Neuronal stem cell (in vitro differentiated cells): ENCODE measurements at regions not wholly inside any gene's neighbourhood (a gene's known extent, or its start where the extent isn't known, plus 50 kb on each side); places are given as distances from the start of the nearest gene placed in this dataset.

ENCODE experiments used
- DNase-seq: peaks from one replicate; pipeline ENCODE4 v3.0.0-alpha.2; 2013; ENCODE audit warnings: low spot score
- H2AFZ ChIP-seq: one replicate; pipeline ENCODE4 v1.6.1; 2013; ENCODE audit warnings: mild to moderate bottlenecking, low read length, inconsistent platforms
- H2AK5ac ChIP-seq: 2 replicates; pipeline ENCODE4 v1.6.1; 2013; ENCODE audit warnings: low read depth, mild to moderate bottlenecking, inconsistent platforms, low read length, moderate library complexity, mixed read lengths
- H2BK120ac ChIP-seq: 2 replicates; pipeline ENCODE4 v1.6.1; 2013; ENCODE audit warnings: low read depth, mild to moderate bottlenecking, inconsistent platforms, low read length, moderate library complexity, mixed read lengths
- H2BK12ac ChIP-seq: one replicate; pipeline ENCODE4 v1.6.1; 2013; ENCODE audit warnings: low read length, inconsistent platforms
- H2BK15ac ChIP-seq: 2 replicates; pipeline ENCODE4 v1.6.1; 2013; ENCODE audit warnings: mild to moderate bottlenecking, low read length, inconsistent platforms, mixed read lengths
- H2BK5ac ChIP-seq: one replicate; pipeline ENCODE4 v1.6.1; 2013; ENCODE audit warnings: inconsistent platforms, mild to moderate bottlenecking, low read length, moderate library complexity
- H3K14ac ChIP-seq: one replicate; pipeline ENCODE4 v1.6.1; 2013; ENCODE audit warnings: low read length, inconsistent platforms
- H3K18ac ChIP-seq: 2 replicates; pipeline ENCODE4 v1.6.1; 2013; ENCODE audit warnings: low read length, inconsistent platforms
- H3K23ac ChIP-seq: 2 replicates; pipeline ENCODE4 v1.6.1; 2013; ENCODE audit warnings: low read depth, mild to moderate bottlenecking, mixed read lengths, low read length, inconsistent platforms; ENCODE audit not compliant: poor library complexity
- H3K27ac ChIP-seq: replicated peaks from 3 replicates; pipeline ENCODE4 v1.5.1; 2013; ENCODE audit warnings: low read length, inconsistent platforms
- H3K27me3 ChIP-seq, 3 experiments: 2 replicates each; pipeline ENCODE4 v1.6.1; 2013; ENCODE audit warnings: low read length in 3 of 3, mild to moderate bottlenecking in 2 of 3, inconsistent platforms in 1 of 3, low read depth in 1 of 3, mixed read lengths in 1 of 3, moderate library complexity in 1 of 3; ENCODE audit not compliant: control insufficient read depth in 3 of 3, insufficient read depth in 3 of 3
- H3K36me3 ChIP-seq, 2 donors: replicated peaks in 1 of 2; 2 replicates each; pipeline ENCODE4 v1.6.1; 2013; ENCODE audit warnings: low read length in 2 of 2; ENCODE audit not compliant: control insufficient read depth in 2 of 2, insufficient read depth in 2 of 2
- H3K4ac ChIP-seq: 2 replicates; pipeline ENCODE4 v1.6.1; 2013; ENCODE audit warnings: inconsistent platforms, mild to moderate bottlenecking, low read length, moderate library complexity
- H3K4me1 ChIP-seq, 2 donors: 1 replicate in 1 of 2; 2 replicates in 1 of 2; pipeline ENCODE4 v1.6.1; 2013; ENCODE audit warnings: low read length in 2 of 2, low read depth in 1 of 2; ENCODE audit not compliant: control insufficient read depth in 2 of 2, insufficient read depth in 1 of 2
- H3K4me2 ChIP-seq: one replicate; pipeline ENCODE4 v1.6.1; 2013; ENCODE audit warnings: mild to moderate bottlenecking, low read length, inconsistent platforms; ENCODE audit not compliant: insufficient read depth, poor library complexity, severe bottlenecking
- H3K4me3 ChIP-seq, 2 donors: 2 replicates each; pipeline ENCODE4 v1.5.1; 2013; ENCODE audit warnings: low read length in 2 of 2, mild to moderate bottlenecking in 2 of 2, inconsistent platforms in 1 of 2, moderate library complexity in 1 of 2
- H3K79me1 ChIP-seq: one replicate; pipeline ENCODE4 v1.6.1; 2013; ENCODE audit warnings: low read depth, mild to moderate bottlenecking, inconsistent platforms, low read length, moderate library complexity
- H3K9ac ChIP-seq: one replicate; pipeline ENCODE4 v1.6.1; 2013; ENCODE audit warnings: mild to moderate bottlenecking, low read depth, low read length, inconsistent platforms; ENCODE audit not compliant: poor library complexity
- H3K9me3 ChIP-seq, 2 donors: replicated peaks in 1 of 2; 2 replicates each; pipeline versions ENCODE3 to v1.6.1; 2013; ENCODE audit warnings: low read length in 2 of 2, mild to moderate bottlenecking in 2 of 2, inconsistent platforms in 1 of 2, low read depth in 1 of 2, mixed read lengths in 1 of 2, moderate library complexity in 1 of 2; ENCODE audit not compliant: control insufficient read depth in 2 of 2, insufficient read depth in 1 of 2
- H4K8ac ChIP-seq: one replicate; pipeline ENCODE4 v1.6.1; 2013; ENCODE audit warnings: low read depth, mild to moderate bottlenecking, inconsistent platforms, low read length, moderate library complexity
- H4K91ac ChIP-seq: one replicate; pipeline ENCODE4 v1.6.1; 2013; ENCODE audit warnings: low read length, low read depth, mild to moderate bottlenecking, inconsistent platforms; ENCODE audit not compliant: poor library complexity
- WGBS, 2 donors: extraction: QIAGEN DNeasy Blood & Tissue Kit; methylation state at CpG; one replicate each; pipeline ENCODE4 v1.1.7; 2013; ENCODE audit warnings: missing lambda C conversion rate in 2 of 2, mixed read lengths in 1 of 2; ENCODE audit not compliant: insufficient read length in 2 of 2, insufficient replicate concordance in 1 of 2; ENCODE audit errors: extremely low coverage in 2 of 2; 5-methylcytosine and 5-hydroxymethylcytosine counted together

GRCh38 chr10:77715536-77715935 is 77.9 kb upstream of the KCNMA1 start:
- Histone ChIP-seq H3K79me1 (no peaks in the 10 kb centered on the region), H3K4me2 (no peak overlapping the region), H2AK5ac (no peak overlapping the region), H3K23ac (no peak overlapping the region), H3K9ac (no peak overlapping the region), H3K4ac (no peak overlapping the region), H2AFZ (no peak overlapping the region), H2BK15ac (no peak overlapping the region), H3K27ac (no peak overlapping the region), H3K4me3 (no peak overlapping the region), H3K36me3 (no peaks in the 10 kb centered on the region), H3K27me3 (peaks cover 0 to 11% (median 3%) of the 10 kb centered on the region in 3 experiments), H3K4me1 (peaks cover 0 to 8% of the 10 kb centered on the region in 2 donors), H2BK120ac (no peak overlapping the region), H3K18ac (no peak overlapping the region), H4K91ac (no peak overlapping the region), H2BK5ac (no peak overlapping the region), H2BK12ac (no peak overlapping the region), H3K14ac (no peak overlapping the region), H3K9me3 (no peaks in the 10 kb centered on the region), H4K8ac (no peak overlapping the region)
- DNase-seq, result no peak
- WGBS, 2 donors, result no CpG with 5 or more reads among the region's 1 CpG

DNA sequence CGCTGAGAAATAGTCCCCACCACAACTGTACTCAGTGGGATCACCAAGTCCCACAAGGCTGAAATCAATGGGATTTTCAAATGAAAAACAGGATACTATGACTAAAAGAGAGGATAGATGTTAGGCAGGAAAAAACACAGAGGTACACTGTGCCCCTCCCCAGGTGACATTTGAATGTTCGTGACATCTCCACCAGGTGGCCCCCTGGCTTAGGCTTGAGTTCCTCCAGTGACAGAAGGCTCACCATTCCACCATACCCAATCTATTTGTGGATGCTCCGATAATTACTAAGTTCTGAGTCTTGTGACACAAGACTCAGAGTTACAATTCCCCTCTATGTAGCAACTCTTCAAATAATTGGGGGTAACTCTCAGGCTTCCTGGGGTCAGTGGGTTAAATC is 77.5 kb upstream of the KCNMA1 start:
- H3K4ac ChIP-seq, result no peak overlapping the region
- no peak overlapping the region for H3K14ac ChIP-seq
- no peak overlapping the region for H2BK5ac ChIP-seq
- H3K4me1 ChIP-seq, result peaks cover 0 to 11% of the 10 kb centered on the region in 2 donors
- no peak overlapping the region for H3K27ac ChIP-seq
- no peak overlapping the region for H2AFZ ChIP-seq
- H4K91ac ChIP-seq, result no peak overlapping the region
- H3K27me3 ChIP-seq, result peaks cover 0 to 16% (median 6%) of the 10 kb centered on the region in 3 experiments
- H3K4me2 ChIP-seq, result no peak overlapping the region
- H3K36me3 ChIP-seq, result no peaks in the 10 kb centered on the region
- no peak overlapping the region for H3K4me3 ChIP-seq
- no peak overlapping the region for H3K18ac ChIP-seq
- no peak overlapping the region for H3K23ac ChIP-seq
- no peak overlapping the region for H2AK5ac ChIP-seq
- H4K8ac ChIP-seq, result no peak overlapping the region
- H3K9ac ChIP-seq, result no peak overlapping the region
- H2BK15ac ChIP-seq, result no peak overlapping the region
- no peaks in the 10 kb centered on the region for H3K9me3 ChIP-seq
- no peak overlapping the region for H2BK12ac ChIP-seq
- WGBS, 2 donors, result no CpG with 5 or more reads among the region's 3 CpGs
- DNase-seq, result no peak
- no peaks in the 10 kb centered on the region for H3K79me1 ChIP-seq
- no peak overlapping the region for H2BK120ac ChIP-seq

DNA sequence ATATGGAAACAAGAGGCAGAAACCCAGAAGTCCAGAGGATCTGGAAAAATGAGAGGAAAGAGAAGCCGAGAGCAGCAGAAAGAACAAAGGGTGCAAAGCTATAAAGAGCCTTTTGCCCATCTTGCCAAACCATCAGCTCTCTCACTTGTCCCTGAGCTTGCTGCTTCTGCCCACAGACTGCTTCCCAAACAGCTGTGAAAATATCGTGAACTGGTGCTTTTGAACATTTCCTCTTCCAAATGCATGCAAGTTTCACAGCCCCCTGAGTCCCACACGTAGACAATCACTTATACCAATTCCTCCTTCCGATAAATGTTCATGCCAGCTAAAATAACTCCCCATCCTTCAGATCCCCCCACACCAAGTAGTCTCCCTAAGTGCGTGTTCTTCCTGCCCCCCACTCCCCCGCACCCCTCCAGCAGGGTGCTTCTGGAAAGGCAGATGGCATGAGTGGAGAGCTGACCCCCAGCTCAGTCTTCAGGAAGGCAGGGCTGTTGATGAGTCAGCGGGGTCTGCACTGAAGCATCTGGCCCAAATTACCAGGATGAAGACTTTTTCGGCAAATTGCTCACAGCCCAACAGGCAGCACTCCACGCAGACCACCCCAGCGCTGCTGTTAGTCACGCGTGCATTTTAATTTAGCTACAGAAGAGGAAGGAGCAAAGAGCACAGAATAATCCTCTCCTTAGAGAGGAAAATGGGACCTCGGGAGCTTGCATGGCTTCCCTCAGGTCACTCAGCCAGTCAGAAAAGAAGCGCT is 76.1 kb upstream of the KCNMA1 start:
- Histone ChIP-seq H3K27me3 (peaks cover 0 to 25% (median 6%) of the 10 kb centered on the region in 3 experiments), H2BK12ac (no peak overlapping the region), H3K27ac (no peak overlapping the region), H3K18ac (no peak overlapping the region), H2BK5ac (no peak overlapping the region), H3K23ac (no peak overlapping the region), H3K4me1 (peaks cover 0 to 12% of the 10 kb centered on the region in 2 donors), H3K14ac (no peak overlapping the region), H3K4me2 (no peak overlapping the region), H4K8ac (no peak overlapping the region), H3K36me3 (no peaks in the 10 kb centered on the region), H3K9ac (no peak overlapping the region), H2AFZ (no peak overlapping the region), H3K9me3 (no peaks in the 10 kb centered on the region), H3K79me1 (no peaks in the 10 kb centered on the region), H3K4me3 (no peak overlapping the region), H4K91ac (no peak overlapping the region), H2AK5ac (no peak overlapping the region), H2BK15ac (no peak overlapping the region), H3K4ac (no peak overlapping the region), H2BK120ac (peak overlapping the region; percentile 3)
- DNase-seq, result no peak
- no CpG with 5 or more reads among the region's 14 CpGs for WGBS, 2 donors

DNA sequence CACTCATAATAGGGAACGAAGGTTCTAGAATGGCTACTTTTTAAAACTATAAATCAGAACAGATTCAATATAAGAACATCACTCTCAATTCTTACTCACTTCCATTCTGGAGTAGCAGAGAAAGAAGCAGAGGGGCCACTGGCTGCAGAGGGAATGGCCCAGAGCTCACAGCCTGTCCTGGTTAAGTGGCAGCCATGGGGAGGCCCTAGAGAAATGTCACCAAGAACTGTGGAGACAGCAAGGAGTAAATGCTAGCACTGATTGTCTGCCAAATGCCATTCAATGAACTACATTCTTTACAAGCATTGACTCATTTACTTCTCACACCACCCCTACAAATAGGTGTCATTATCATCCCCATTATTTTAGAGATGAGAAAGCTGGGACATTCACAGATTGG is 74.6 kb upstream of the KCNMA1 start:
- Histone ChIP-seq H2AK5ac (no peak overlapping the region), H2BK15ac (no peak overlapping the region), H3K36me3 (no peaks in the 10 kb centered on the region), H3K27ac (no peak overlapping the region), H4K91ac (no peak overlapping the region), H3K9ac (no peak overlapping the region), H3K27me3 (peaks cover 0 to 25% (median 6%) of the 10 kb centered on the region in 3 experiments), H2BK5ac (no peak overlapping the region), H3K4me1 (peaks cover 0 to 12% of the 10 kb centered on the region in 2 donors), H3K23ac (no peak overlapping the region), H3K18ac (no peak overlapping the region), H2AFZ (no peak overlapping the region), H3K79me1 (no peaks in the 10 kb centered on the region), H3K9me3 (no peaks in the 10 kb centered on the region), H4K8ac (no peak overlapping the region), H3K14ac (no peak overlapping the region), H2BK120ac (no peak overlapping the region), H3K4me2 (no peak overlapping the region), H3K4me3 (no peak overlapping the region), H2BK12ac (no peak overlapping the region), H3K4ac (no peak overlapping the region)
- WGBS, 2 donors, result no CpG with 5 or more reads among the region's 1 CpG
- no peak for DNase-seq
